ENCODE measurements at regions not wholly inside any gene's neighbourhood (a gene's known extent, or its start where the extent isn't known, plus 50 kb on each side); places are given as distances from the start of the nearest gene placed in this dataset.
"Not testable (repeated sequence)": the region's sequence is repeated elsewhere in the genome, so short reads cannot be mapped to it uniquely, and the experiment has no call there.

DNA sequence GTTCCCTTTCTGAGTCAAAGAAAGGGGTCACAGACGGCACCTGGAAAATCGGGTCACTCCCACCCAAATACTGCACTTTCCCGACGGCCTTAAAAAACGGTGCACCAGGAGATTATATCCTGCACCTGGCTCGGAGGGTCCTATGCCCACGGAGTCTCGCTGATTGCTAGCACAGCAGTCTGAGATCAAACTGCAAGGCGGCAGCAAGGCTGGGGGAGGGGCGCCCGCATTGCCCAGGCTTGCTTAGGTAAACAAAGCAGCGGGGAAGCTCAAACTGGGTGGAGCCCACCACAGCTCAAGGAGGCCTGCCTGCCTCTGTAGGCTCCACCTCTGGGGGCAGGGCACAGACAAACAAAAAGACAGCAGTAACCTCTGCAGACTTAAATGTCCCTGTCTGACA, 701.7 kb downstream of the RAPGEF2 start:
- TF ChIP-seq LARP7 (IDR thresholded peaks at IDR 0.05); CTCF (IDR thresholded peaks at IDR 0.05 in 2 of 3, conservative IDR thresholded peaks at IDR 0.05 in 1 of 3; ENCODE audit: control insufficient read depth in 2 of 3, extremely low read depth in 1 of 3, insufficient read depth in 1 of 3, low read depth in 3 of 3, low read length in 3 of 3); HCFC1 (IDR thresholded peaks at IDR 0.05; ENCODE audit: low read length); HDAC2 (IDR thresholded peaks at IDR 0.05); ELK1 (IDR thresholded peaks at IDR 0.05; ENCODE audit: low read depth, low read length): not testable (repeated sequence)
